Right lobe of liver (tissue), 4 donors: ENCODE measurements at regions not wholly inside any gene's neighbourhood (a gene's known extent, or its start where the extent isn't known, plus 50 kb on each side); places are given as distances from the start of the nearest gene placed in this dataset.
"Not testable (repeated sequence)": the region's sequence is repeated elsewhere in the genome, so short reads cannot be mapped to it uniquely, and the experiment has no call there.

Experiments used
- CTCF ChIP-seq, 4 donors: fragments of 200-600 bp in 3 of 4; fragments of 450-650 bp in 1 of 4; IDR thresholded peaks; one replicate each; pipeline versions ENCODE4 v1.5.1 to v1.8.0; 2016 to 2022; ENCODE audit warnings: antibody characterized with exemption in 4 of 4, mild to moderate bottlenecking in 2 of 4
- POLR2A ChIP-seq: fragments of 450-650 bp; IDR thresholded peaks from one replicate; pipeline ENCODE4 v1.6.1; 2017; ENCODE audit warnings: antibody characterized with exemption, mild to moderate bottlenecking
- donor health status: DM: no; HTN: no; CAD: no.
- donor health status: DM: no; HTN: no; CAD: no.
- donor health status: DM: no; HTN: yes; CAD: no.

GRCh38 chr21:6138244-6139136 is 4382.9 kb upstream of the TPTE start:
- TF ChIP-seq POLR2A; CTCF (IDR thresholded peaks at IDR 0.05): not testable (repeated sequence)
